Trophoblast cell (in vitro differentiated cells and primary cell): ENCODE measurements at regions not wholly inside any gene's neighbourhood (a gene's known extent, or its start where the extent isn't known, plus 50 kb on each side); places are given as distances from the start of the nearest gene placed in this dataset.

ENCODE experiments used
- DNase-seq, 2 donors: peaks; one replicate each; pipeline ENCODE4 v3.0.0-alpha.2; 2016
- H2AFZ ChIP-seq: 2 replicates; pipeline ENCODE4 v1.6.1; 2013; ENCODE audit warnings: low read length, moderate library complexity, mild to moderate bottlenecking; ENCODE audit not compliant: insufficient read depth, poor library complexity
- H2AK5ac ChIP-seq: 2 replicates; pipeline ENCODE4 v1.6.1; 2013; ENCODE audit warnings: mild to moderate bottlenecking, low read length
- H2BK120ac ChIP-seq: 2 replicates; pipeline ENCODE4 v1.6.1; 2013; ENCODE audit warnings: low read length, mild to moderate bottlenecking, moderate library complexity; ENCODE audit not compliant: insufficient read depth, poor library complexity
- H2BK12ac ChIP-seq: 2 replicates; pipeline ENCODE4 v1.6.1; 2013; ENCODE audit warnings: mild to moderate bottlenecking, low read length, moderate library complexity
- H2BK5ac ChIP-seq: 2 replicates; pipeline ENCODE4 v1.6.1; 2013; ENCODE audit warnings: low read length, low read depth, moderate library complexity, mild to moderate bottlenecking; ENCODE audit not compliant: poor library complexity
- H3K14ac ChIP-seq: 2 replicates; pipeline ENCODE4 v1.6.1; 2013; ENCODE audit warnings: mild to moderate bottlenecking, low read length
- H3K18ac ChIP-seq: 2 replicates; pipeline ENCODE4 v1.6.1; 2013; ENCODE audit warnings: mild to moderate bottlenecking, low read length
- H3K23ac ChIP-seq: 2 replicates; pipeline ENCODE4 v1.6.1; 2013; ENCODE audit warnings: low read length
- H3K27ac ChIP-seq: 2 replicates; pipeline ENCODE4 v1.5.1; 2013; ENCODE audit warnings: low read depth, mild to moderate bottlenecking, inconsistent platforms, low read length, moderate library complexity
- H3K27me3 ChIP-seq: 2 replicates; pipeline ENCODE4 v1.6.1; 2013; ENCODE audit warnings: inconsistent platforms, mild to moderate bottlenecking, low read length, moderate library complexity; ENCODE audit not compliant: insufficient read depth
- H3K36me3 ChIP-seq, 2 experiments: 1 replicate in 1 of 2; 2 replicates in 1 of 2; pipeline ENCODE4 v1.6.1; 2013; ENCODE audit warnings: low read length in 2 of 2, mild to moderate bottlenecking in 2 of 2, moderate library complexity in 1 of 2; ENCODE audit not compliant: insufficient read depth in 2 of 2, control insufficient read depth in 1 of 2
- H3K4ac ChIP-seq: 2 replicates; pipeline ENCODE4 v1.6.1; 2013; ENCODE audit warnings: low read depth, mild to moderate bottlenecking, low read length, moderate library complexity
- H3K4me1 ChIP-seq, 2 experiments: 1 replicate in 1 of 2; 2 replicates in 1 of 2; pipeline ENCODE4 v1.6.1; 2013; ENCODE audit warnings: low read length in 2 of 2, mild to moderate bottlenecking in 2 of 2, moderate library complexity in 1 of 2; ENCODE audit not compliant: insufficient read depth in 2 of 2, control insufficient read depth in 1 of 2
- H3K4me2 ChIP-seq: 2 replicates; pipeline ENCODE4 v1.6.1; 2013; ENCODE audit warnings: inconsistent platforms, mild to moderate bottlenecking, low read length, moderate library complexity
- H3K4me3 ChIP-seq: 2 replicates; pipeline ENCODE4 v1.5.1; 2013; ENCODE audit warnings: mild to moderate bottlenecking, low read depth, low read length, inconsistent platforms
- H3K79me1 ChIP-seq: one replicate; pipeline ENCODE4 v1.6.1; 2013; ENCODE audit warnings: low read length
- H3K79me2 ChIP-seq: 2 replicates; pipeline ENCODE4 v1.6.1; 2013; ENCODE audit warnings: low read length, mild to moderate bottlenecking; ENCODE audit not compliant: control insufficient read depth, insufficient read depth, poor library complexity
- H3K9ac ChIP-seq: 2 replicates; pipeline ENCODE4 v1.6.1; 2013; ENCODE audit warnings: mild to moderate bottlenecking, low read length
- H3K9me3 ChIP-seq: 2 replicates; pipeline ENCODE4 v1.6.1; 2013; ENCODE audit warnings: low read depth, mild to moderate bottlenecking, control low read depth, inconsistent platforms, low read length; ENCODE audit not compliant: insufficient read depth
- H4K12ac ChIP-seq: 2 replicates; pipeline ENCODE4 v1.6.1; 2013; ENCODE audit warnings: low read depth, mild to moderate bottlenecking, low read length, moderate library complexity
- H4K8ac ChIP-seq: 2 replicates; pipeline ENCODE4 v1.6.1; 2013; ENCODE audit warnings: low read depth, mild to moderate bottlenecking, low read length, moderate library complexity
- H4K91ac ChIP-seq: one replicate; pipeline ENCODE4 v1.6.1; 2013; ENCODE audit warnings: low read depth, mild to moderate bottlenecking, low read length, moderate library complexity
- WGBS: extraction: QIAGEN DNeasy Blood & Tissue Kit; methylation state at CpG from one replicate; pipeline ENCODE4 v1.1.7; 2013; ENCODE audit warnings: missing lambda C conversion rate; ENCODE audit not compliant: insufficient read length, insufficient coverage; ENCODE audit errors: extremely low coverage; 5-methylcytosine and 5-hydroxymethylcytosine counted together

DNA sequence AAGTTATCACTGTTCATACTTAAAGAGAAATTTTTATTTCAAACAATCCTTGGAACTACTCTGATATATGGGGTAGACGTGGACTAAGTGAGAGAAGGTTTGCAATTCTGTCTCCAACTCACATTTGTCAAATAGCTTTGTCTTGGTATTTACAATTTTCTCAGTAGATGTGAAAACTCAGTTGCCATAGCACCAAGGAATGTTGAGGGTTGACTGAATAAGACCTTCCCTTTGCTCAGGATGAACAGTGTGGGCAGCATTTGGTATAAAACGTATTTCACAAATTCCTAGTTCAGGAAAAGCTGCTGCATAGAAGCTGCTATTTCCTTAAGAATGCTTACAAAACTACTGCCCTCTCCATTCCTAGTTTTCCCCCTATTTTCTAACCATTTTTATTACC lies 399.5 kb downstream of the NKX6-1 start:
- Histone ChIP-seq H3K4ac (no peak overlapping the region), H2BK12ac (no peak overlapping the region), H3K9me3 (no peaks in the 10 kb centered on the region), H2AK5ac (no peak overlapping the region), H3K9ac (no peak overlapping the region), H4K91ac (no peak overlapping the region), H3K23ac (no peak overlapping the region), H3K79me2 (no peaks in the 10 kb centered on the region), H3K4me2 (no peak overlapping the region), H3K14ac (no peak overlapping the region), H2AFZ (no peak overlapping the region), H2BK120ac (no peak overlapping the region), H3K27me3 (no peaks in the 10 kb centered on the region), H4K8ac (no peak overlapping the region), H3K4me3 (no peak overlapping the region), H3K36me3 (peaks cover 0 to 2% of the 10 kb centered on the region in 2 experiments), H3K4me1 (no peaks in the 10 kb centered on the region), H3K79me1 (no peaks in the 10 kb centered on the region), H3K18ac (no peak overlapping the region), H2BK5ac (no peak overlapping the region), H4K12ac (no peak overlapping the region), H3K27ac (no peak overlapping the region)
- peak; percentile 64 to 95 for DNase-seq
- no CpG with 5 or more reads among the region's 2 CpGs for WGBS

DNA sequence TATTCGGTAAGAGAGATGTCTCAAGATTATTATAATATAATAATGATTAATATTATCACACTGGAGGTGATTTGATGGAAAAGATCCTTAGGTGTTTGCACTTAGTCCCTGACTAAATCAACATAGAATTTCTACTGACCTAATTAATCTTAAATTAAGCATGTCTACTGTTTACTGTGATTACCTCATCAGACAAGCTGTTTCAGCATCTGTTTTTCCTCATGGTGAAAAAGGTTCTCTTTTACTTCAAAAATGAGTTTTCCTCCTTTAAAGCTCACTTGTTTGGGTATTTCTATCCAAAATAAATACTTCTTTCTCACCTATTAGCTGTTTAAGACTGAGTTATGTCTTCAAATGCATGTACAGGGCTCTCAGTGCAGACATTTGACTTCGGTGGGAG lies 407.8 kb downstream of the NKX6-1 start:
- no peak overlapping the region for H3K14ac ChIP-seq
- H3K79me2 ChIP-seq = no peaks in the 10 kb centered on the region
- H2BK12ac ChIP-seq = no peak overlapping the region
- no peaks in the 10 kb centered on the region for H3K4me1 ChIP-seq
- H3K4ac ChIP-seq = no peak overlapping the region
- H3K4me2 ChIP-seq = no peak overlapping the region
- no peak overlapping the region for H2AFZ ChIP-seq
- H4K12ac ChIP-seq = no peak overlapping the region
- no peak overlapping the region for H3K27ac ChIP-seq
- no peak overlapping the region for H2BK5ac ChIP-seq
- H3K36me3 ChIP-seq = no peaks in the 10 kb centered on the region
- H2AK5ac ChIP-seq = no peak overlapping the region
- H2BK120ac ChIP-seq = no peak overlapping the region
- no peaks in the 10 kb centered on the region for H3K79me1 ChIP-seq
- no peak overlapping the region for H4K91ac ChIP-seq
- DNase-seq = no peak
- no peak overlapping the region for H3K18ac ChIP-seq
- no CpG with 5 or more reads among the region's 2 CpGs for WGBS
- no peak overlapping the region for H3K4me3 ChIP-seq
- no peak overlapping the region for H4K8ac ChIP-seq
- H3K9ac ChIP-seq = no peak overlapping the region
- H3K9me3 ChIP-seq = no peaks in the 10 kb centered on the region
- H3K23ac ChIP-seq = no peak overlapping the region
- no peaks in the 10 kb centered on the region for H3K27me3 ChIP-seq

DNA sequence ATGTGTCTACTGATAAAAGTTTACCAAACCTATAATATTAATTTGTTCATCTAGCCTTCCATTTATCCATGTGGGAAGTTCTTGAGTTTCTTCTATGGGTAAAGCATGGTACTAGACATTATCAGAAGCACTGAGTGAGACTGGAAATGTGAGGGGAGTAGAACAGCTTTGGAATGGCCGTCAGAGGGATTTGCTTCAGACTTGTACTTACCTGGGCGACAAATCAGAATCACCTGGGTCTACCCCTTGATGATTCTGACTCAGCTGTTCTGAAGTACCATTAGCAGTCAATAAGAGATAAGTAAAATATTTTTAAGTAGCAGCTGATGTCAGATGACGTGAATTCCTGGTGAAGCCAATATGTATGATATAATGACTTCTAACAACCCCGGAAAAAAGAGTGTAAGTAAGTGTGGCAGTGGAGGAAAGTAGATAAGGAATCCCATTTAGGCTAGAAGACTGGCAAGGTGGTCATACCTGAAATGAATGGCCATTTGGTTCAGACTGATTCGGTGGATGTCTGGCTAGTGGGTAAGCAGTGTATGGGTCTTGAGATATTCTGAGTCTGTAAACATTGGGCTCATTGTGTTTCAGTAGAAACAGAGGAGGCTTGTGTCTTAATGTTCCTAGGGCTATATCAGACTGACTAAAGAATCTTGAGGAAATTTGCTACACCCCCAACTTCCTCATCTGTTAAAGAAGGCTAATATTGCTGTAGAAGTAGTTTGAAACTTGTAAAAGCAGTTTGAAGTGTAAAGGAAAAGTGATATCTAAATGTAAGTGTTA lies 409.2 kb downstream of the NKX6-1 start:
- H4K91ac ChIP-seq = no peak overlapping the region
- H3K36me3 ChIP-seq = no peaks in the 10 kb centered on the region
- H3K4me1 ChIP-seq = no peaks in the 10 kb centered on the region
- H2BK120ac ChIP-seq = no peak overlapping the region
- H3K9ac ChIP-seq = no peak overlapping the region
- no peak overlapping the region for H2BK5ac ChIP-seq
- H4K8ac ChIP-seq = no peak overlapping the region
- no peak overlapping the region for H2BK12ac ChIP-seq
- no peak overlapping the region for H3K18ac ChIP-seq
- peak in 1 of 2 donors; percentile 46 for DNase-seq
- no peak overlapping the region for H3K4me3 ChIP-seq
- H3K4me2 ChIP-seq = no peak overlapping the region
- no peaks in the 10 kb centered on the region for H3K79me2 ChIP-seq
- no peak overlapping the region for H3K14ac ChIP-seq
- H3K4ac ChIP-seq = no peak overlapping the region
- no peak overlapping the region for H4K12ac ChIP-seq
- no peaks in the 10 kb centered on the region for H3K27me3 ChIP-seq
- WGBS = no CpG with 5 or more reads among the region's 5 CpGs
- no peak overlapping the region for H3K27ac ChIP-seq
- no peaks in the 10 kb centered on the region for H3K79me1 ChIP-seq
- no peak overlapping the region for H3K23ac ChIP-seq
- no peak overlapping the region for H2AK5ac ChIP-seq
- no peaks in the 10 kb centered on the region for H3K9me3 ChIP-seq
- no peak overlapping the region for H2AFZ ChIP-seq

DNA sequence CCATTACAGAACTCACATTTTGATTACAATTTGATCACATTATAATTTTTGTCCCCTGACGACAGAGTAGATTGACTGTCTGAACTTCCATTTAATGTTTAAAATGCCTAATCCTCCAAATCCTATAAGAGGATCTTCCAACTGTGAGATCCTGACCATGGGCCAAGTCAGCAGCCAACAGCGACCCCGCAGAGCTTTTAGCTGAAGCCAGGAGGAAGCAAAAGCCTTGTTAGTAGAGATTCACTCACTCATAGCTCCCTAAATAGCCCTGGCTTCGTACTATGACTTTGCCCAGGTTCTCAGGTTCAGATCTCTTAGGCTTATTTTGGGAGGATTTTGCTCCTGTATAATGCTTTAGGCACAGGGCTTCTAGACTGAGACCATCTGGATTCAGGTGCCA lies 413.1 kb downstream of the NKX6-1 start:
- no peak overlapping the region for H3K4me3 ChIP-seq
- H3K23ac ChIP-seq = no peak overlapping the region
- no peak overlapping the region for H3K9ac ChIP-seq
- no peak overlapping the region for H3K4me2 ChIP-seq
- no peaks in the 10 kb centered on the region for H3K9me3 ChIP-seq
- no peak overlapping the region for H3K4ac ChIP-seq
- no peak overlapping the region for H2AK5ac ChIP-seq
- no peaks in the 10 kb centered on the region for H3K79me2 ChIP-seq
- no peaks in the 10 kb centered on the region for H3K79me1 ChIP-seq
- no peaks in the 10 kb centered on the region for H3K27me3 ChIP-seq
- H3K4me1 ChIP-seq = no peaks in the 10 kb centered on the region
- no CpG with 5 or more reads among the region's 4 CpGs for WGBS
- no peak overlapping the region for H2BK12ac ChIP-seq
- no peak overlapping the region for H3K27ac ChIP-seq
- no peak overlapping the region for H2AFZ ChIP-seq
- H3K36me3 ChIP-seq = no peaks in the 10 kb centered on the region
- no peak overlapping the region for H2BK5ac ChIP-seq
- H2BK120ac ChIP-seq = no peak overlapping the region
- H4K8ac ChIP-seq = no peak overlapping the region
- no peak overlapping the region for H3K14ac ChIP-seq
- no peak overlapping the region for H4K91ac ChIP-seq
- no peak overlapping the region for H3K18ac ChIP-seq
- no peak overlapping the region for H4K12ac ChIP-seq
- no peak for DNase-seq
